ENCODE measurements at regions not wholly inside any gene's neighbourhood (a gene's known extent, or its start where the extent isn't known, plus 50 kb on each side); places are given as distances from the start of the nearest gene placed in this dataset.

GRCh38 chr7:22676385-22676784 is 50.6 kb upstream of the IL6 start:
- DNase-seq = no peak

GRCh38 chr7:22675917-22676343 is 51.1 kb upstream of the IL6 start:
- no peak for DNase-seq

DNA sequence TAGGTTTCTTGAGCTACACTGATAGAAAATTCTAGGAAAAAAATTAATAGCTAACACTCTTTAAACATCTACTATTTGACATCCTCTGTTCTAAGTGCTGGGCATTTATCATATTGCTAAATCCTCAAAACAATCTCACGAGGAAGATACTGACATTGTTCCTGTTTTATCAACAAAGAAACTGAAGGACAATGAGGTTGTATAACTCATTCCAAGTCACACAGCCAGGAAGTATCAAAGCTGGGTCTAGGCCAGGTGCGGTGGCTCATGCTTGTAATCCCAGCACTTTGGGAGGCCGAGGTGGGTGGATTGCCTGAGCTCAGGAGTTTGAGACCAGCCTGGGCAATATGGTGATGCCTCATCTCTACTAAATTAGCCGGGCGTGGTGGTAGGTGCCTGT is 51.6 kb upstream of the IL6 start:
- no peak for DNase-seq

DNA sequence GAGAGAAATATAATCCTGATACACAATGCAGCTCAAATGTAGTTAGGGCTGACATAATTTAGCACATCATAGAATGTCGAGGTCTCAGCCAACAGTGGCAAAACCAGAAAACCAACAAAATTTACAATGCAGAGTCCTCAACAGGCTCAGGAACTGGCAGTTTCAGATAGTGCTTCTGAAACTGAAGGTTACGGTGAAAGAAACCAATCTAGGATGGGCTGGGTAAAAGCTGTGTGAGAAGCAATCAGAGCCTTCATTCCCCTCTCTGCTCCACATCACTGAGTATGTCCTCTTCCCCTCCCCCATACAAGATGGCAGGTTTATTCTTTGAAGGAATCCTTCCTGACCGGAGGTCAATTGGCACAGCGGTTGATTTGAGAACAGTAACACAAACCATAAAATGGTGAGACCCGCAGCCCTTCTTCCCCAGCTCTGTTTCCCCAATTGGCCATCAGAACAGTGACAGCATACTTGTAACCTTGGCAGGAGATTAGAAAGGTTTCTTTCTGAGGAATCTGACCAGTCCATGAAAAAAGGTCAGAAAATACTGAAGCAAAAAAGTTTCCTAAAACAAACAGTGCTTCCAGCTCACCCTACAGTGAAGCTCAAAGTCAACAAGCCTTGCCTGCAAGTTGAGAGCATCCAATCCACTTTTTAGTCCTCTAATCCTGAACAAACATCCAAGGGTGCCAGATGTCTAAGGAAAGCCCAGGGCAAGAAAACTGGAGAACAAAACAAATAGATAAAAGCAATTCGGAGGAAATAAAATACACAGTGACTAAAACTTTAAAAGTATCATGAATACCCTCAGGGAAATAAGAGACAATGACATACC is 53.9 kb upstream of the IL6 start:
- DNase-seq = no peak

GRCh38 chr7:22671177-22671879 is 55.7 kb upstream of the IL6 start:
- no peak for DNase-seq

GRCh38 chr7:22670422-22670815 is 56.6 kb upstream of the IL6 start:
- DNase-seq = no peak

GRCh38 chr7:22669692-22670421 is 57.1 kb upstream of the IL6 start:
- no peak for DNase-seq

- DNase-seq = no peak
Measured at GRCh38 chr7:22668971-22669401, 58.0 kb upstream of the IL6 start.

DNA sequence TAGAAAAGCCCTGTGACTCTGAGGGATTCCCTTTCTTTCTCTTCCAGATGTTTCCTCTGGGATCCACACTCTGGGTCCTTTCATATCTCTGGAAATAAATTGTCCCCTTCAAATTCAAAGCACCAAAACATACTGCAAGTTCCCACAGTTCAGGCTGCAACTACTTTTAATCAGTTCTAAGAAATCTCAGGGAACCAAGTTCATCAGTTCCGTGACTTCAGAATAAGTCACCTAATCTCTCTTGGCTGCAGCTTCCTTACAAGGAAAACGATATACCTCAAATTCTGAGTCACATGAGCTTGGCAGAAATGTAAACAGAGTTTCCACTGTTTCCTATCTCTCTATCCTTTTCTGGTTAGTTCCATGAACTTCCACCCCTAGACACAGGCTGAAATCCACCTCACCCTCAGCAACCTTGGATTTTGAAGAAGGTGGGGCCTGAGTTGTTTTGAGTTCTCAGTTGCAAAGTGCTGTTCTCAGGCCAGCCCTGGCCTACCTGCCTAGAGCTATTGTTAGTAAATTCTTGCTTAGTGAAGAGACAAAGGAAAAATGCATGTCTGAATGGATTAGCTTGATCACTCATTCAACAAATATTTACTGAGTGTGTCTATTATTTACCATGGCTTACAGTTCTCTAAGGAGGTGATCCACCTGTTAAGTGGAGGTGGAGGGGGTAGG is 59.3 kb upstream of the IL6 start:
- DNase-seq = no peak

GRCh38 chr7:22667187-22667561 is 59.8 kb upstream of the IL6 start:
- no peak for DNase-seq

DNA sequence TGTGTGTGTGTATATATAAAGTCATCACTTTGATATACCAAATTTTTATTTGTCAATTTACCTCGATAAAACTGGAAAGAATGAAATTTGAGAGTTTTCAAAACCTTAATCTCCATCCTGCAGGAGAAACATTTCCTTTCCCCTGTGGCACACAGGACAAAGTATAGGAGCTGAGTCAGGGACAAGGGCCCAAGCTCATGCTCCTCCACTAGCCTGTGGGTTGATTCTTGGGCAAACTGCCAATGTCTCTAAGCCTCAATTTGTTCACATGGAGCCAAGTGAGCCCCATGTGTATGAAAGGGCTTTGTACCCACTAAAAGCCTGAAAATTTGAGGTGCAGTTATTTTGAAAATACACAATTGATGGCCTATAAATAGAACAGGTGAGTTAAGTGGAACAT is 60.3 kb upstream of the IL6 start:
- no peak for DNase-seq

GRCh38 chr7:22665923-22666322 is 61.1 kb upstream of the IL6 start:
- no peak for DNase-seq

DNA sequence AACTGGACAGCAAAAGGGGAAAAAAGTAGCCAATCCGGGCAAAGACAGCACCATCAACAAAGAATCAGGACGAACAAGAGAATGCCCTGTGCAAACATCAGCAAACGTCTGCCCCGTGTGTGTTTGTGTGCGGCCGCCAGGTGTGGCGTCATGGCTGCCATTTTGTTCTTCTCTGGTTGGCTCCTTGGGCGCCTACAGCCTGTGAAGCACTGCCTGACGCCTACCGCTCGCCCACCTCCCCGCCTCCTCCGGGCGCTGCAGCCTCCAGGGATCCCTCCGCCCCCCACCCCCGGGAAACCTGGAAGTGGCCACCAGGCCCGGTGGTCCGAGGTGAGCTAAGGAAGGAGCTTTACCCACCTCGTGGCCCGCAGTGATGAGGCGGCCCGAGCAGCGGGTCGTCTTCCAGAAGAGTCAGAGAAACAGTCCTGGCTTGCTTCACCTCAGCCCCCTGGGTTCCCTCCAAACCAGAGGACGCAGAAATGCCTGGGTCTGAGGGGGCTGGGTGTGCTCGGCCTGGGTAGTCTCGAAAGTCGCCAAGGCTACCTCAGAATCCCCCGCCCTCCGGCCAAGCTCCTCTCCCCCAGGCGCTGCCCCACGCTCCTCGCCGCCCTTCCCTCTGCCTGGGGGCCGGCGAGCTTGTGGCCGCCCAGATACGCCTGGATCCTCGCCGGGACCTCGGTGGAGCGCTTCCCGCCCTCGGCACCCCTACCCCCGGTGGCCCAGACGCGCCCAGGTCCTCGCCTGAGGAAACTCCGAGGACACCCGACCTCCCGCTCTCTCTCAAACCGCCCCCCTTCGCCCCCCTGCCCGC is 61.8 kb upstream of the IL6 start:
- no peak for DNase-seq

- no peak for DNase-seq
Measured at GRCh38 chr7:22663721-22664120, 63.3 kb upstream of the IL6 start.

GRCh38 chr7:22663357-22663718 is 63.7 kb upstream of the IL6 start:
- DNase-seq = no peak

- DNase-seq = no peak
Measured at GRCh38 chr7:22662556-22663356, 64.2 kb upstream of the IL6 start.

- DNase-seq = no peak
Measured at GRCh38 chr7:22662036-22662435, 65.0 kb upstream of the IL6 start.

- DNase-seq = no peak
Measured at GRCh38 chr7:22660732-22661131, 66.3 kb upstream of the IL6 start.

- DNase-seq = no peak
Measured at GRCh38 chr7:22660293-22660692, 66.7 kb upstream of the IL6 start.

- DNase-seq = no peak
Measured at GRCh38 chr7:22659741-22660140, 67.3 kb upstream of the IL6 start.

DNA sequence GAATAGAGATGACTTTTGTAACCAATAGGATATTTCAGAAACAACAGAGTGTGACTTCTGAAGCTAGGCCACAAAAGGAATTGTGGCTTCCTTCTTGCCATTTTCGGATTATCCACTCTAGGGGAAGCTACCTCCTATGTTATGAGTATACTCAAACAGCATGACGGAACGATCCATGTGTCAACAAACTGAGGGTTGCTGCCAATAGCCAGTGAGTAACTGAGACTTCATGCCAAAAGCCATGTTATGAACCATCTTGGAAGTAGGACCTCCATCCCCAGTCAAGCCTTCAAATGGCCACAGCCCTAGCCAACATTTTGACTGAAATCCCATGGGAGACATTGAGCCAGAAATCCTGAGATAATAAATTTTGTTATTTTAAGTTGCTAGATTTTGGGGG is 69.0 kb upstream of the IL6 start:
- DNase-seq = no peak

DNA sequence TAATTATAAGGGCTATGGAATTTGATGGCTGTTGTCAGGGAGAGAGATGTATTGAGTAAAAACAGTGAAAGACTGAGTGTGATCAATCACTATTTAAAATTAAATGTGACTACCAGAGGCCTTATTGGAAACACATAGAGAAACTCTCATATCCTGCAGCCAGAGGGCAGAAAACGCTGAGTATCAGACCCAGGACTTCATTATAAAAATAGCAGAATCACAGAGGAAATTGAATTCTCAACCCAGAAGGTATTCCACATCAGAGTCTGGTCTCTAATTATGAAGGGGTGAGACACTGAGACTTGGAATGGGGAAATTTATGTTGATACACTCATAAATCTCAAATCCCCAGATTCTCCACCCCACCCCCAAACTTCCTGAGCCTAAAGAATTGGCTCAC is 69.5 kb upstream of the IL6 start:
- no peak for DNase-seq

Measured in right hindlimb (tissue), 1 donor.